ENCODE measurements at regions not wholly inside any gene's neighbourhood (a gene's known extent, or its start where the extent isn't known, plus 50 kb on each side); places are given as distances from the start of the nearest gene placed in this dataset.

DNA sequence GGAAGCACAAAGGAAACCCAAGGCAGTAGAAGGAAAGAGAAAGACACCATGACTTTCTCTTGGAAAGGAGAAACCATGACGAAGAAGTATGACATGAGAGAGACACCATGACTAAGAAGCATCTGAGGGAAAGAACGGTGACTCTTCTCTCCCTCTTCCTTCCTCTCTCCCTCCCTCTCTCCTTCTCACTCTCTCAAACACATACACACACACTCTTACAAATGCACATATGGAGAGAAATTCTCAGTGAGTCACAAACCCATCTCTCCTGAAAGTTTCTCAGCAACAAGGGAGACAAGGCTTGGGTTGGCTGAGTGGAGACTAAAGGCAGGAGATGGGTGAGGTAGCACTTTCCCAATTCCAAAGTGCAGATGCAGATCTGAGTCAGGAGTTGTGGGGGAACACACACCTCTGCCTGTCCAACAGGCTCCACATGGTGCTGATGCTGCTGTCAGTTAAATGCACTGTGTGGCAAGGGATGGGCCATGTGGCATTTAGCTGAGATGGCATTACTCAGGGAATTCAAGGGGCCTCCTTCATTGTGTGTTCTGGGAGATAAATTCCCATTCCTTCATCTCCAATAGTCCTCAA lies 336.7 kb upstream of the C16orf82 start:
- DNase-seq = no peak

DNA sequence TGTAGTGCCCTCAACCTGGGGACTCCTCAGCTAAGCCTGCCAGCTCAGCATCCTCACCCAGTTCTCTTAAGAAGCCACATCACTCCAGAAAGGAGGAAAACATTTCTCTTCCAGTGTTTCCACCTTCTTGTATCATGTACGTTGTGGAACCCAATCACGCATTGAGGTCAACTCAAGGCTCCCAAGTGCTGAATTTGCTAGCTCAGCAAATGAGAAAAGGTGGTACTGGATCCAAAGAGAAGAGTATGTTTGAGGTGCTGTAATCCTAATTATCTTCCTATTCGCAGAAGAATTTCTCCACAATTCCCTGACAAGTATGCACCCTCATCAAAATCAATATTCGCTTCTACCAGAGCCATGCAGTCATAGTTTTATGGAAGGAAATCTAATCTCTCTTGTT lies 335.0 kb upstream of the C16orf82 start:
- DNase-seq = no peak

GRCh38 chr16:26733710-26734109 lies 333.0 kb upstream of the C16orf82 start:
- DNase-seq = no peak

DNA sequence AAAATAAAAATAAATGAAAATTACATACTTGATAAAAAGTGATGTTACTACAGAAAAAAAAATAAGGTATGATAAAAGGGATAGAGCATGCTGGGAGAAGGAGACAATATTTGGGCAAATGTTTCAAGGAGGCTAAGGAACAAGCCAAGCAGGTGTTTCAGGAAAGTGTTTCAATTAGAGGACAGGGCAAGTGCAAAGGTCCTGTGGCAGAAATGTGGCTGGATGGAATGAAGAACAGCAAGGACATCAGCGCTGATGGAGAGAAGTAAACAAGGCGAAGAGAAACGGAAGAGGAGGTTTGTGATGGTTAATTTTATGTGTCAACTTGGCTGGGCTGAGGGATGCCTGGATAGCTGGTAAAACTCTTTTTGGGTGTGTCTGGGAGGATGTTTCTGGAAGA lies 331.2 kb upstream of the C16orf82 start:
- no peak for DNase-seq

- DNase-seq = no peak
Observed at GRCh38 chr16:26736084-26736483, 330.6 kb upstream of the C16orf82 start.

GRCh38 chr16:26740771-26741170 lies 326.0 kb upstream of the C16orf82 start:
- DNase-seq = no peak

DNA sequence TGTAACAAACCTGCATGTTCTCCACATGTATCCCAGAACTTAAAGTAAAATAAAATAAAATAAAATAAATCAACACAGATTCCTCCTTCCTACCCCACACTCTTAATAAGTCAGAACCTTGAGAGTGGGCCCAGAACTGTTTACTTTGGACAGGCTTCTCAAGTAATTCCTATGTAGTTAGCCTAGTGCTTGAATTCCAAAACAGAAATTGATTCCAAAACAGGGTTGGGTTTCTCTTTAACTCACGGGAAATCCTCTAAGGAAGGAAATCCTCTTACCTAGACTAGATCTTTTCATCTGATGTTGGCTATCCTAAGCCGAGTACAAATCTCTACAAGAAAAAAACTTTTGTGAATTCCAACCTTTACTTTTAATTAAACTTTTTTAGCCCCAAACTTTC lies 324.7 kb upstream of the C16orf82 start:
- DNase-seq = no peak

- no peak for DNase-seq
Observed at GRCh38 chr16:26744430-26744829, 322.3 kb upstream of the C16orf82 start.

GRCh38 chr16:26747760-26748159 lies 319.0 kb upstream of the C16orf82 start:
- DNase-seq = no peak

DNA sequence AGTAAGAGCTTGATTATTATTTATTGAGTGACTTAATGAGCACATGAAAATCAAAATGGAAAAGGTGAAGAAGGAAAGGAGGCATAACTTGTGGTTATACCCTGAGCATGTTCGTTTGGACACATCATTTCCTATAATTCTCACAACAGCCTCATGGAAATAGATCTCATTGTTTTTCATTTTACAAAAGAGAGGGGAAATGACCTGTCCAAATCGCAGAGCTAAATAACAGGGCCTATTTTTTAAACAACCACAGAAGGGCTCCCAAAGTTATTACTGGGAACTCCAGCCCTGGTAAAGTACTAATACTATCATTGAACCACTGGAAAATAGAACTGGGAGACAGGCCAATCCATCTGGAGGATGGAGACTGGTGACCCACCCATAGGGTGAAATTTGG lies 317.7 kb upstream of the C16orf82 start:
- no peak for DNase-seq

DNA sequence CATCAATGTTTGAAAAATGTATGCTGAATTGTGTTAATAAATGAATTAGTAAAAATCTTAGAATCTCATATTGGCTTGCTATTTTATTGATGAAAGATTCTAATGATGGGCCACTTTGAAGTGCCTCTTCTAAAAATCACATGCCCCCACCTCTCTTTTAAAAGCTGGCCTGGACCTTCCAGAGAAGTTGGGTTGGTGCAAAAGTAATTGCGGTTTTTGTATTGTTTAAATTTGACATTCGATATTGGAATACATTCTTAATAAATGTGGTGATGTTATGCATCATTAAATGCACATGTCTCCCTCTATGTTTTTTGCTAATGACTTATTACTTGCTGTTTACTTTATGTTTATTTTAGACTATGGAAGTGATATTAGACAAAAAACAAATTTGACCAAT lies 314.6 kb upstream of the C16orf82 start:
- DNase-seq = no peak

DNA sequence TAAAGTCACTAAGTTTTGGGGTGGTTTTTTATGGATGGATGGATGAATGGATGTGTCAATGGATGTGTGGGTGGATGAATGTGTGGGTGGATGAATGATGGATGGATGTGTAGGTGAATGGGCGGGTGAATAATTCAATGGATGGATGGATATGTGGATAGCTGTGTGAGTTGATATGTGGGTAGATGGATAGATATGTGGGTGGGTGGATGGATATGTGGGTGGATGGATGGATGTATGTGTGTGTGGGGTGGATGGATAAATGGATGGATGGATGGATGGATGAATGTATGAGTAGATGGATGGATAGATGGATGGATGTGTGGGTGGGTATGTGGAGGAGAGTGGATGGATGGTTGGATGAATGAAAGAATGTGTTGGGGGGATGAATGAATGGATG lies 310.1 kb upstream of the C16orf82 start:
- no peak for DNase-seq

GRCh38 chr16:26762594-26762993 lies 304.1 kb upstream of the C16orf82 start:
- DNase-seq = no peak

DNA sequence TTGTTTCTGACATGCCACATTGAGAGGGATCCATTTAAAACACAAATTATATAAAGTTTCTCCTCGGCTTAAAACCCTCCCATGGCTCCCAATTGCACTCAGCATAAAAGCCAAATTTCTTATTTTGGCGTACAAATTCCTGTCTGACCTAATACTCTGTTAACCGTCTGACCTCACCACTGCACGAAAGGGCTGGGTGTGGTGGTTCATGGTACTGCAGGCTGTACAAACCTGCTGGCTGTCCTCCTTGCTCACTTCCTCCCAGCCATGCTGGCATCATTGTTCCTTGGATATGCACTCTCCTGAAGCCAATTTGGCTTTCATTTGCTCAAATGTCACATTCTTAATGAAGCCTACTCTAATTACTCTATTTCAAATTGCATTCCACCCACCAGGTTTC lies 301.6 kb upstream of the C16orf82 start:
- no peak for DNase-seq

DNA sequence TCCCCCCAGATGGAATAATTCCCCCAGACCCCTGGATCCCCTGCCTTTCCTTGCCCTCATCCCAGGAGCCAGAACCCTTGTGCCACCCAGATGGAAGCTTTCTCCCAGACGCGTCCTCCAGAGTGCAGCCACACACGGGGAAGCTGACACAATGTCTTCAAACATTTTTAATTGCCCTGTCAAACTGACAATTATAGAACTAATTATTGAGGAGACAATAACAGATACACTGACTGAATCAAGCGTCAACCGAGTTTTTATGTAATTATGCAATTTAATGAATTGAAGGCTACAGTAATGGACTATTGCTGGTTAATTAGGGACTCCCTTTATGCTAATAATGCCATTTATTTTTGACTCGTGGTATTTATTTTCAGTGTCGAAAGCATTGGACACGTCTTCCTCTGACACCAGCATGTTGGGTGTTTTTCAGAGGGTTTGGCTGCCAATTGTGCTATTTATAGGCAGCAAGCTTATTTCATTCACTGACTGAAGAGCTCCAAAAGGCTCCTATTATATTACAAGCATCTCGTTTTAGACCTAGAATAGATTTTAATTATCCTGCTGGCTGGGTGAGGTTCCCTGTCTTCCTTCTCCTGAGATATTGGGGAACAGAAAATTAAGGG lies 298.2 kb upstream of the C16orf82 start:
- DNase-seq = no peak

DNA sequence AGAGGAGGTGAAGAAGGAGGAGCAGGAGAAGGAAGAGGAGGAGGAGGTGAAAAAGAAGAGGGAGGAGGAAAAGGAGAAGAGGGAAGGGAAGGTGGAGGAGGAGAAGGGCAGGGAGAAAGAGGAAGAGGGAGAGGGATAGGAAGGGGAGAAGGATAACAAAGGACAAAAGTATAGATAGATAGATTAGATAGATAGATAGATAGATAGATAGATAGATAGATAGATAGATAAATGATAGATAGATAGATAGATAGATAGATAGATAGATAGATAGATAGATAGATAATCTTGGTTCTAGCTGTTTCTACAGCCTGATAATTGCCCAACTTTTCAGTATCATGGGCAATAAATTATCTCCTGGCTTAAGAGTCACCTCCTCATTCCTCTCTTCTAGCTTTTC lies 296.2 kb upstream of the C16orf82 start:
- no peak for DNase-seq

GRCh38 chr16:26772503-26772902 lies 294.2 kb upstream of the C16orf82 start:
- no peak for DNase-seq

DNA sequence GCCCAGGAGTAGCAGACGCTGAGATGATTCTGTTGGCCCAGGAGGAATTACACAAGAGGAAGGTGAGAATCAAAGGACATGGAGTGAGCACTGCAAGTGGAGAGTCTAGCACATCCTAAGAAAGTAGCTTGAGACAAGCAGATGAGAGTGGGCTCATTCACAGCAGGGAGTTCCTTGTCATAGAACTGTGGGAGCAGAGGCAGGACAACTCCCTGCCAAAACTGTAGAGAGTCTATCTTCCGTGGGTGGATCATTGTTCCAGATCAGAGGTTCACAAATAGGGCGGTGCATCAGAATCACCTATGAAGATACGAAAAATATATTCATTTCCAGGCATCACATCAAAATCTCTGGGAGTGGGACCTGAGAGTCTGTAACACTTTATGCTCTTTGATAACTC lies 288.9 kb upstream of the C16orf82 start:
- no peak for DNase-seq

- DNase-seq = no peak
Observed at GRCh38 chr16:26787924-26788323, 278.8 kb upstream of the C16orf82 start.

- no peak for DNase-seq
Observed at GRCh38 chr16:26791169-26791568, 275.6 kb upstream of the C16orf82 start.

- DNase-seq = peak in 1 of 2 donors; percentile 3
Observed at GRCh38 chr16:26795184-26795583, 271.5 kb upstream of the C16orf82 start.

GRCh38 chr16:26801628-26802027 lies 265.1 kb upstream of the C16orf82 start:
- DNase-seq = no peak

DNA sequence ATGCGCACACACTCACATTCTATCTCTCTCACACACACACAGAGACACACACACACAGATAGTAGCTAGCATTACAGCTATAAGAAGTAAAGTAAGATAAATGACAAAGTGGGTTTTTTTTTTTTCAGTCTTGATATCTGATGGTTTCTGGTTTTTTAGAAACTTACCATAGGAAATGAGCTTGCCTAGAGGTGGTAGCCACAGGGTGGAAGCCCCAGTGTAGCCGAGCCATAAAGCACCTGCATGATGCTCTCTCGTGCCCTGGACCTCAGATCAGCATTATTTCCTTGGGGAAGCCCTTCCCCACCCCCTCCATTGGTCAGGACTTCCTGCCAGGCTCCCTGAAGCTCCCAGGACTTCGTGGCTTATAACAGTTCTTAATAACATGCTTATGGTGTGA lies 264.3 kb upstream of the C16orf82 start:
- DNase-seq = no peak

DNA sequence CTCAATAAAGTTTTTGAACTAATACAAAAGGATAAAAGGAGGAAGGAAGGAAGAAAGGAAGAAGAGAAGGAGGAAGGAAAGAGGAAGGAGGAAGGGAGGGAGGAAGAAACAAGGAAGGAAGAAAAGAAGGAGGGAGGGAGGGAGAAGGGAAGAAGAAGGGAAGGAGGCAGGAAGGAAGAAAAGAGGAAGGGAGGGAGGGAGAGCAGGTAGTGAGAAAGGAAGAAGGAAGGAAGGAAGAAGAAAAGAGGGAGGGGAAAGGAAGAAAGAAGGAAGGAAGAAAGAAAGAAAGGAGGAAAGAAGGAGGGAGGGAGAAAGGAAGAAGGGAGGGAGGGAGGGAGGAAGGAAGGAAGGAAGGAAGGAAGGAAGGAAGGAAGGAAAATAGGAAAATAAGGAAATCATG lies 263.8 kb upstream of the C16orf82 start:
- DNase-seq = no peak

DNA sequence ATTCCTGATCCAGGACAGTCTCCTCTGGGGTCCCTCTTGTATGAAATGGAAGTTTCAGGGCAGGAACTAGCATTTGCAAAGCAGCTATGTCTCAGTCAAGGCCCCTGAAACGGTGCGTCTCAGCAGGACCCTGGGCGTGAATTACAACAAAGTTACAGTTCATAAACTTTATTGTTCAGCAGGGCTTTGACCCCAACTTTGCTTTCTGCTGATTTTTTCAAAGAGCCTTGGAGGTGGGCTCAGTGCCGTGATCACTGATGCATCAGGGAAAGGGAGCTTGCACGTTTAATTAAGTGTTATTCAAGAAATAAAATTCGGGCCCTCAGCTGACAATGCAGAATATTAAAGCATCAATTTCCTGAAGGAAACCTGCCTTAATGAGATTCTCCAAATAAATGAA lies 260.1 kb upstream of the C16orf82 start:
- DNase-seq = no peak

All from CD4-positive, alpha-beta T cell treated with Interferon alpha-2 for 1 hour (primary cell).